Natural killer cell (primary cell): ENCODE measurements at regions not wholly inside any gene's neighbourhood (a gene's known extent, or its start where the extent isn't known, plus 50 kb on each side); places are given as distances from the start of the nearest gene placed in this dataset.

Experiments used
- ATAC-seq, 3 donors: fragments of 150-1000 bp in 2 of 3; fragments of 200-7000 bp in 1 of 3; cut with Tn5 transposase; 1 replicate in 1 of 3; 2 replicates in 2 of 3; pipeline ENCODE4 v1.10.0; 2021; ENCODE audit warnings: mild to moderate bottlenecking in 2 of 3, moderate library complexity in 2 of 3
- DNase-seq, 2 donors: peaks; one replicate each; pipeline versions ENCODE4 v3.0.0 to v3.0.0-alpha.2; 2013 to 2021; ENCODE audit warnings: mixed read lengths in 1 of 2
- H3K27ac ChIP-seq: one replicate; pipeline ENCODE4 v1.5.1; 2013; ENCODE audit warnings: mild to moderate bottlenecking, low read length
- H3K27me3 ChIP-seq: one replicate; pipeline ENCODE4 v1.6.1; 2013; ENCODE audit warnings: low read length; ENCODE audit not compliant: control insufficient read depth, insufficient read depth
- H3K36me3 ChIP-seq: one replicate; pipeline ENCODE4 v1.6.1; 2013; ENCODE audit warnings: low read length; ENCODE audit not compliant: control insufficient read depth, insufficient read depth
- H3K4me1 ChIP-seq: one replicate; pipeline ENCODE4 v1.6.1; 2013; ENCODE audit warnings: low read length; ENCODE audit not compliant: control insufficient read depth, insufficient read depth
- H3K4me3 ChIP-seq: one replicate; pipeline ENCODE4 v1.5.1; 2013; ENCODE audit warnings: low read length
- H3K9me3 ChIP-seq: one replicate; pipeline ENCODE4 v1.6.1; 2013; ENCODE audit warnings: low read length; ENCODE audit not compliant: control insufficient read depth, insufficient read depth
- H3K27ac Mint-ChIP-seq, 2 donors: one replicate each; pipeline ENCODE4 v1.8.0; 2022; ENCODE audit warnings: mild to moderate bottlenecking in 2 of 2, mixed read lengths in 2 of 2, moderate library complexity in 1 of 2
- H3K27me3 Mint-ChIP-seq, 2 donors: one replicate each; pipeline ENCODE4 v1.8.0; 2022; ENCODE audit warnings: low read depth in 2 of 2, mixed read lengths in 2 of 2
- H3K36me3 Mint-ChIP-seq: one replicate; pipeline ENCODE4 v1.8.0; 2022; ENCODE audit warnings: mixed read lengths
- H3K4me1 Mint-ChIP-seq, 2 donors: one replicate each; pipeline ENCODE4 v1.8.0; 2022; ENCODE audit warnings: mixed read lengths in 2 of 2
- H3K4me3 Mint-ChIP-seq: one replicate; pipeline ENCODE4 v1.8.0; 2022; ENCODE audit warnings: mild to moderate bottlenecking, moderate library complexity, mixed read lengths
- H3K9me3 Mint-ChIP-seq, 2 donors: one replicate each; pipeline ENCODE4 v1.8.0; 2022; ENCODE audit warnings: mixed read lengths in 2 of 2
- CTCF ChIP-seq: fragments of 200-600 bp; IDR thresholded peaks from one replicate; pipeline ENCODE4 v1.8.0; 2022; ENCODE audit warnings: antibody characterized with exemption
- WGBS: methylation state at CpG from one replicate; pipeline ENCODE4 v1.1.7; 2013; ENCODE audit warnings: missing lambda C conversion rate; ENCODE audit not compliant: insufficient coverage; 5-methylcytosine and 5-hydroxymethylcytosine counted together
- intact Hi-C: fragments of 100-400 bp; cut with micrococcal nuclease; formaldehyde crosslinking; loops from one replicate; pipeline ENCODE4 v1.14.2; 2022

- no peaks in the 10 kb centered on the region for H3K4me1 ChIP-seq
- Mint-ChIP-seq H3K27ac (no peak overlapping the region), H3K9me3 (peaks cover 0 to 3% of the 10 kb centered on the region in 2 donors), H3K27me3 (peaks cover 0 to 2% of the 10 kb centered on the region in 2 donors), H3K4me3 (no peak overlapping the region), H3K36me3 (no peaks in the 10 kb centered on the region), H3K4me1 (no peaks in the 10 kb centered on the region)
- DNase-seq (no peak), ATAC-seq (no peak)
- H3K36me3 ChIP-seq, result no peaks in the 10 kb centered on the region
- 92% methylated on average over 1 of the region's 1 CpG for WGBS
- H3K27ac ChIP-seq, result no peak overlapping the region
- H3K9me3 ChIP-seq, result no peaks in the 10 kb centered on the region
- TF ChIP-seq CTCF, result no peak
- no peak overlapping the region for H3K4me3 ChIP-seq
- no peaks in the 10 kb centered on the region for H3K27me3 ChIP-seq
- intact Hi-C loops, result no loop called here
Measured at GRCh38 chr1:119245881-119246280, 105.4 kb upstream of the WARS2 start.

GRCh38 chr1:119249283-119249682 lies 108.8 kb upstream of the WARS2 start:
- ATAC-seq (no peak), DNase-seq (no peak)
- H3K4me3 Mint-ChIP-seq, result no peak overlapping the region
- no peak overlapping the region for H3K27ac ChIP-seq
- no peak overlapping the region for H3K27ac Mint-ChIP-seq
- no peaks in the 10 kb centered on the region for H3K4me1 ChIP-seq
- 98% methylated on average over 5 of the region's 5 CpGs for WGBS
- no peaks in the 10 kb centered on the region for H3K27me3 ChIP-seq
- intact Hi-C loops, result no loop called here
- H3K9me3 Mint-ChIP-seq, result peaks cover 0 to 3% of the 10 kb centered on the region in 2 donors
- no peaks in the 10 kb centered on the region for H3K36me3 Mint-ChIP-seq
- H3K4me1 Mint-ChIP-seq, result no peaks in the 10 kb centered on the region
- no peaks in the 10 kb centered on the region for H3K9me3 ChIP-seq
- H3K4me3 ChIP-seq, result no peak overlapping the region
- H3K27me3 Mint-ChIP-seq, result peaks cover 0 to 2% of the 10 kb centered on the region in 2 donors
- TF ChIP-seq CTCF, result no peak
- H3K36me3 ChIP-seq, result no peaks in the 10 kb centered on the region

- Histone ChIP-seq H3K4me1 (no peaks in the 10 kb centered on the region), H3K36me3 (no peaks in the 10 kb centered on the region), H3K4me3 (no peak overlapping the region), H3K9me3 (no peaks in the 10 kb centered on the region), H3K27me3 (no peaks in the 10 kb centered on the region), H3K27ac (no peak overlapping the region)
- Mint-ChIP-seq H3K36me3 (no peaks in the 10 kb centered on the region), H3K4me3 (no peak overlapping the region), H3K4me1 (no peaks in the 10 kb centered on the region), H3K27ac (no peak overlapping the region), H3K9me3 (peaks cover 0 to 3% of the 10 kb centered on the region in 2 donors), H3K27me3 (peaks cover 0 to 2% of the 10 kb centered on the region in 2 donors)
- no peak for DNase-seq
- ATAC-seq, result no peak
- WGBS, result 100% methylated on average over 1 of the region's 1 CpG
- TF ChIP-seq CTCF, result no peak
- intact Hi-C loops, result no loop called here
Measured at GRCh38 chr1:119250299-119250698, 109.8 kb upstream of the WARS2 start.

- Mint-ChIP-seq H3K4me1 (no peaks in the 10 kb centered on the region), H3K4me3 (no peak overlapping the region), H3K27me3 (peaks cover 0 to 2% of the 10 kb centered on the region in 2 donors), H3K9me3 (peaks cover 0 to 2% of the 10 kb centered on the region in 2 donors), H3K36me3 (no peaks in the 10 kb centered on the region), H3K27ac (no peak overlapping the region)
- Histone ChIP-seq H3K27ac (no peak overlapping the region), H3K4me3 (no peak overlapping the region), H3K9me3 (no peaks in the 10 kb centered on the region), H3K4me1 (no peaks in the 10 kb centered on the region), H3K36me3 (no peaks in the 10 kb centered on the region), H3K27me3 (no peaks in the 10 kb centered on the region)
- no peak for TF ChIP-seq CTCF
- DNase-seq, result no peak
- WGBS, result 89% methylated on average over 3 of the region's 3 CpGs
- no peak for ATAC-seq
- intact Hi-C loops, result no loop called here
Measured at GRCh38 chr1:119251751-119252150, 111.3 kb upstream of the WARS2 start.
